AG04449 (cell line): ENCODE measurements at regions not wholly inside any gene's neighbourhood (a gene's known extent, or its start where the extent isn't known, plus 50 kb on each side); places are given as distances from the start of the nearest gene placed in this dataset.

Experiments
- CTCF ChIA-PET: fragments of 350-600 bp; formaldehyde crosslinking; extraction: SDS; loops from one replicate; lab custom pipeline; 2021; ENCODE audit warnings: antibody characterized with exemption; lab: Yijun Ruan, JAX
- POLR2A ChIA-PET: fragments of 400-600, 350-600 bp; formaldehyde crosslinking; extraction: SDS; loops from one replicate; lab custom pipeline; 2020; ENCODE audit warnings: antibody characterized with exemption, inconsistent platforms; lab: Yijun Ruan, JAX
- DNase-seq: peaks from one replicate; pipeline ENCODE4 v3.0.0-alpha.2; 2010; ENCODE audit warnings: low read depth, low spot score
- H3K4me3 ChIP-seq: 2 replicates; pipeline ENCODE4 v1.5.1; 2011; ENCODE audit warnings: low read depth, mild to moderate bottlenecking, control low read depth, low read length
- CTCF ChIP-seq: IDR thresholded peaks from one replicate; pipeline ENCODE4 v1.5.1; 2011; ENCODE audit warnings: mild to moderate bottlenecking, moderate library complexity, low read length, control low read depth, inconsistent platforms; ENCODE audit not compliant: insufficient read depth; ENCODE audit errors: missing control alignments

DNA sequence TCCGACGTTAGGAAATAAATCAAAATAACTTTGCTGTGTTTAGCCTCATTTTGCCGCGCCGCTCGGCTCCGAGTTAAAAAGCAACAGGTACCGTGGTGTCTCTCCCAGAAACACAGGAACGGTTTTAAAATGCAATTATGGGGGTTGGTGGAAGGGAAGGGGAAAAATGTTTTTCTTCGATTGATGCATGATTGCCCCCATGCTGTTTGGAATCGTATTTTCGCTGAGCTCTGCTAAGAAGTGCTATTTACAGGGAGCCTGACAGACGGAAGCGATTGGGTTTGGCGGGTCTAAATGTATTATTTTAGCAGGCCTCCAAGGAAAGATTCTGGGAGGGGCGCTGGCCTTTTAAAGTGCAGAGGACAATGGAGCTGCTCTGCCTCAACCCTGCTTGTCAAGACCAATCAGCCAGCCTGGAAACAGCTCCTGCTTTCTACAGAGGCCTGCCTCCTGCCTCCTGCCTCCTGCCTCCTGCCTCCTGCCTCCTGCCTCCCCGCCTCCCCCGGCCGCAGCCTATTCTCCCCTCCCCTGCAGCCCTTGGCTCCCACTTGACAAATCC lies 156.7 kb upstream of the TLE3 start:
- TF ChIP-seq CTCF = no peak
- no peak for DNase-seq
- no peak overlapping the region for H3K4me3 ChIP-seq
- POLR2A ChIA-PET = no interaction called here
- CTCF ChIA-PET = no interaction called here

GRCh38 chr15:70253461-70254156 lies 155.9 kb upstream of the TLE3 start:
- CTCF ChIA-PET = no interaction called here
- POLR2A ChIA-PET = no interaction called here
- no peak for TF ChIP-seq CTCF
- no peak overlapping the region for H3K4me3 ChIP-seq
- no peak for DNase-seq

DNA sequence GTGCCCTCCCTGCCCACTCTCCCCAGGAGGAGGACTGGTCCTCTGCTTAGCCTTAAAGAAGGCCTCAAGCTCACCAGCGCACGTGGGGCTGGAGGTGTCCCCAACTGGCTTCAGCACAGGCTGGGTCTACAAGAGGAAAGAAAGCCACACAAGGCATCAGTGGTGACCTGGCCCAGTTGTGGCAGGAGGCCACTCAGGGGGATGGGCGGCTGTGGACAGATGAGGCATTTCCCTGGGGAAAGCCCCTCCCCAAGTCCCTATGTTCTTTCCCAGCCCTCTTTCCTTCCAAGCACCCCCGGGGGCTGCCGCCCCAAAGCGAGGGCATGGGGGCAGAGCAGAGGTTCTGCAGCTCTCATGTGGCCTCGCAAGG lies 155.2 kb upstream of the TLE3 start:
- CTCF ChIA-PET = no interaction called here
- TF ChIP-seq CTCF = no peak
- H3K4me3 ChIP-seq = no peak overlapping the region
- POLR2A ChIA-PET = no interaction called here
- no peak for DNase-seq

DNA sequence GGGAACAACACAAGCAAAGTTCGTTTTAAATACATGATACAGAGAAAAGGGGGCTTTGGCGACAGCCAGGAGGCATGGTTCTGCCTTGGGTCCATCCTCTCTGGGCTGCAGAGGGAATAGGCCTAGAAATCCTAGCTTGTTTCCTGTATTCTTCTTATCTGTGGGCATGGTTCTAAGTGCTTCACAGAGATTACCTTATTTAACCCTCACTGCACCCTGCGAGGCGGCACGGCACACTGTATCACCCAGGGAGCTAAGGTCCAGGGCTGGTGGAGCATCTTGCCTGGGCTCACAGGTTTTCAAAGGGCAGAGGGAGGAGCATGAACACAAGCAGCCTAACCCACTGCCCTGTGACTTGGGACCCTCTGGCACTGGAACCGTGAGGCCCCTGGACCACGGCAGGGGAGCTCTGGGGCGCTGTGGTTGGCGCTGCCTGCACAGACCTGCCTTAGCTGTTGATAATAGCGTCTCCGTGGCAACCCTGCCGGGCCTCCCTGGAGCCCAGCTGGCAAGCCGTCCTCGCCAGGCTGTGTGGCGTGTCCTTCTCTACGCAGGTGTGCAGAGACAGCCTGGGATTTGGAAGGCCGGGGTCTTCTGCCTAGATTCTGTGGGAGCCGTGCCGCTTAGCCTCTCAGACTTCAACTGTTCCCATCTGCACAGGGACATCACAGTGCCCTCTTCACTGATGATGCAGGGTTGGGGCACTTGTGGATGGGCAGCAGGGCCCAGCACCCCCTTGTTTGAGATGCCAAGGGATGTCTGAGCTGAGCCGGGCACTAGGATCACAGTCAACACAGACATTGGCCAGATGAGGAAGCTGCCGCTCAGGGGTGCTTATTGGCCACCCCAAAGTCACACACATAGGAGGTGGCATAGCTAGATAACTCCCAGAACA lies 154.6 kb upstream of the TLE3 start:
- POLR2A ChIA-PET = no interaction called here
- DNase-seq = no peak
- no peak for TF ChIP-seq CTCF
- CTCF ChIA-PET = no interaction called here
- no peak overlapping the region for H3K4me3 ChIP-seq

- TF ChIP-seq CTCF = no peak
- H3K4me3 ChIP-seq = no peak overlapping the region
- no peak for DNase-seq
- ChIA-PET CTCF (no interaction called here), POLR2A (no interaction called here)
Measured at GRCh38 chr15:70251246-70251990, 153.7 kb upstream of the TLE3 start.
